NT2/D1 (cell line): ENCODE measurements at regions not wholly inside any gene's neighbourhood (a gene's known extent, or its start where the extent isn't known, plus 50 kb on each side); places are given as distances from the start of the nearest gene placed in this dataset.

Source experiments
- SUZ12 ChIP-seq: IDR thresholded peaks from 2 replicates; pipeline ENCODE4 v1.6.1; 2011; ENCODE audit not compliant: insufficient read length, insufficient read depth; ENCODE audit errors: extremely low read depth
- ZNF274 ChIP-seq: IDR thresholded peaks from 2 replicates; pipeline ENCODE4 v1.6.1; 2011; ENCODE audit warnings: mild to moderate bottlenecking, low read depth, low read length

DNA sequence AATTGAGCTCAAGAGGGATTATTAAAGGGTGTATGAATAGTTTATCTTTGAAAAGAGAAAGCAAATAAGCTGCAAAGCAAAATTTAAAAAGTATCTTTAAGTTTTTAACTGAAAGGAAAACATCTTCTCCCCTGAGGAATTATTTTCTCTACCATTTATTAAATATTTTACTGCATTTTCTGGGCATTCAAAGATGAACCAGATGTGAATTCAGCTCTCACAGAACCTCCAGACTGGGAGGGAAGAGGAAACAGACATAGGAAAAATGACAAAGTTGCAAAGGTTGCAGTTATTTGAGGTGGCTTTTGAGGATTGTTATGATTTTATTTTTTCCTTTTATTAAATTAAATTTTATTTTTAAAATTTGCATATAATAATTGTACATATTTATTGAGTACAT, 122.7 kb upstream of the SESN3 start:
- TF ChIP-seq SUZ12 (no peak), ZNF274 (no peak)
